MCF 10A (cell line): ENCODE measurements at regions not wholly inside any gene's neighbourhood (a gene's known extent, or its start where the extent isn't known, plus 50 kb on each side); places are given as distances from the start of the nearest gene placed in this dataset.

ENCODE experiments used
- BruUV-seq: library from RNA; stranded (reverse); fragments of 400-500 nt; replicated peaks from 2 replicates; lab custom pipeline; 2021; lab: Mats Ljungman, UMichigan
- CTCF ChIA-PET: fragments of 300-600 bp; sonication (Branson Sonifier 250); formaldehyde crosslinking; extraction: SDS; loops from one replicate; lab custom pipeline; 2021; ENCODE audit warnings: antibody characterized with exemption, inconsistent platforms; lab: Yijun Ruan, JAX
- POLR2A ChIA-PET: fragments of 300-600, 350-650 bp; sonication (Branson Sonifier 250); formaldehyde crosslinking; extraction: SDS; loops from one replicate; lab custom pipeline; 2020; ENCODE audit warnings: antibody characterized with exemption, inconsistent platforms; lab: Yijun Ruan, JAX
- DNase-seq: peaks from one replicate; pipeline ENCODE4 v3.0.0-alpha.2; 2018; ENCODE audit not compliant: unreplicated experiment
- H3K27ac Mint-ChIP-seq: one replicate; pipeline ENCODE4 v1.8.0; 2022; ENCODE audit warnings: mild to moderate bottlenecking, low read depth, mixed read lengths; ENCODE audit not compliant: unreplicated experiment
- H3K27me3 Mint-ChIP-seq: one replicate; pipeline ENCODE4 v1.8.0; 2022; ENCODE audit warnings: mixed read lengths; ENCODE audit not compliant: insufficient read depth, unreplicated experiment
- H3K36me3 Mint-ChIP-seq: one replicate; pipeline ENCODE4 v1.8.0; 2022; ENCODE audit warnings: mild to moderate bottlenecking, moderate library complexity, mixed read lengths; ENCODE audit not compliant: insufficient read depth, unreplicated experiment
- H3K4me1 Mint-ChIP-seq: one replicate; pipeline ENCODE4 v1.8.0; 2022; ENCODE audit warnings: mixed read lengths; ENCODE audit not compliant: insufficient read depth, unreplicated experiment
- H3K4me3 Mint-ChIP-seq: one replicate; pipeline ENCODE4 v1.8.0; 2022; ENCODE audit warnings: mild to moderate bottlenecking, moderate library complexity, mixed read lengths; ENCODE audit not compliant: unreplicated experiment
- H3K9me3 Mint-ChIP-seq: one replicate; pipeline ENCODE4 v1.8.0; 2022; ENCODE audit warnings: mixed read lengths; ENCODE audit not compliant: unreplicated experiment
- intact Hi-C: fragments of 100-400 bp; cut with micrococcal nuclease; formaldehyde crosslinking; loops from 2 replicates; pipeline ENCODE4 v1.14.1; 2022
- TF ChIP-seq, protein P1 (sequence below): fragments of 200-600 bp; IDR thresholded peaks from one replicate; pipeline ENCODE4 v1.8.0; 2022; ENCODE audit warnings: antibody characterized with exemption, mild to moderate bottlenecking; ENCODE audit not compliant: unreplicated experiment

DNA sequence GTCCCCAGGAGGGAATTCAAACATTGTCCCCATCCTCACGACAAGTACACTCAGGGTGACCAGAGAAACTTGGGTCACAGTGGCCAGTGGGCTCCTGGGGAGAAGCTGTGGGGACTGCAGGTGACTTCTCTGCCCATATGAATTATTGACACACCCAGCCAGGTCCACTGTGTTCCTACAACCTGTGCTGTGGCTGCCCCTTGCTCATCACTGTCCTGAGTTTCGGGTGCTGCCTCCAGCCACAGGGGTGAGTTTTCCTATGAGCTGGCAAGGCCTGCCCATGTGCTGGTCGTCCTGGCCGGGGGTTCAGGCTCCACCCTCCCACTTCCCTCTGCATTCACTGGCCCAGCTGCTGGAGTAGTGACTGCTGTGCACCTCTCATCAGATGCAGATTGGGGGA lies 59.0 kb upstream of the RBFOX3 start:
- H3K27ac Mint-ChIP-seq, result no peak overlapping the region
- no peak overlapping the region for H3K4me3 Mint-ChIP-seq
- no peak for DNase-seq
- CTCF ChIA-PET, result no interaction called here
- H3K27me3 Mint-ChIP-seq, result peaks cover 65% of the 10 kb centered on the region
- POLR2A ChIA-PET, result no interaction called here
- intact Hi-C loops, result no loop called here
- H3K4me1 Mint-ChIP-seq, result peaks cover 6% of the 10 kb centered on the region
- no peaks in the 10 kb centered on the region for H3K36me3 Mint-ChIP-seq
- TF ChIP-seq, protein P1, sequence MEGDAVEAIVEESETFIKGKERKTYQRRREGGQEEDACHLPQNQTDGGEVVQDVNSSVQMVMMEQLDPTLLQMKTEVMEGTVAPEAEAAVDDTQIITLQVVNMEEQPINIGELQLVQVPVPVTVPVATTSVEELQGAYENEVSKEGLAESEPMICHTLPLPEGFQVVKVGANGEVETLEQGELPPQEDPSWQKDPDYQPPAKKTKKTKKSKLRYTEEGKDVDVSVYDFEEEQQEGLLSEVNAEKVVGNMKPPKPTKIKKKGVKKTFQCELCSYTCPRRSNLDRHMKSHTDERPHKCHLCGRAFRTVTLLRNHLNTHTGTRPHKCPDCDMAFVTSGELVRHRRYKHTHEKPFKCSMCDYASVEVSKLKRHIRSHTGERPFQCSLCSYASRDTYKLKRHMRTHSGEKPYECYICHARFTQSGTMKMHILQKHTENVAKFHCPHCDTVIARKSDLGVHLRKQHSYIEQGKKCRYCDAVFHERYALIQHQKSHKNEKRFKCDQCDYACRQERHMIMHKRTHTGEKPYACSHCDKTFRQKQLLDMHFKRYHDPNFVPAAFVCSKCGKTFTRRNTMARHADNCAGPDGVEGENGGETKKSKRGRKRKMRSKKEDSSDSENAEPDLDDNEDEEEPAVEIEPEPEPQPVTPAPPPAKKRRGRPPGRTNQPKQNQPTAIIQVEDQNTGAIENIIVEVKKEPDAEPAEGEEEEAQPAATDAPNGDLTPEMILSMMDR, result no peak
- H3K9me3 Mint-ChIP-seq, result peaks cover 11% of the 10 kb centered on the region
- BruUV-seq, result no TSS peak

DNA sequence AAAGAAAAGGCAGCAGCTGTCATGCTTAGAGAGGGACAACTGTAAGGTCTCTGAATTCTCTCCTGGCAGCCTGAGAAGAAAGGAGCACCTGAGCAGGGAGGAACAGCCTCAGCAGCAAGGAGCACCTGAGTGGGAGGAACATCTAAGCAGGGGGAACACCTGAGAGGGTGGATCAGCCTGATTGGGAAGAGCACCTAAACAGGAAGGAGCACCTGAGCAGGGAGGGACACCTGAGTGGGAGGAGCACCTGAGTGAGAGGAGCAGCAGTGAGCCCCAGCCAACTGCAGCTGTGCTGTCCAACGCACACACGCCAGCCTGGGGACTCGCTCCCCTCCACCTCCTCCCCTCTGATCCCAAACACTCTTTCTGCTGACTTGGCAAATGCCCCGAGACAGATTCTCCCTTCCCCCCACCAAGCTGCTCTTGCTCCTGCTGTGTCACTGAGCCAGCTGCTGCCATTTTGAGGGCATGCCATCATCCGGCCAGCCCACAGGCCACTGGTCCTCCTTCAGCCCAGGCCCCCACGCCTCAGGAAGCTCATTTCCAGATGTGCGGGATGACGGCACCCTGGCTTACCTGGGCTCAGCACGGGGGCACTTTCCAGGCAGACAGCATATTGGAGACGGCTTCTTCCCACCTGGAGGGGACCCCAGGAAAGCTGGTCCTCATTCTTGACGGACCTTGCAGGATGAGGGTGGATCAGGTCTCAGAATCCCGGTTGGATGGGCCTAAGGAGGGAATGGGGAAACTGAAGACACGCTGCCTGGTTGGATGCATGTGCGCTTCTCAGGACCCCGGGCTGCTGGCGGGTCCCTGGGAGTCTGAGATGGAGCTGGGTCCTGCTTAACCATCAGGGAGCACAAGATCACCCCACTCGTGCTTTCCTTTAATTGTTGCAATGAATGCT lies 57.7 kb upstream of the RBFOX3 start:
- no peaks in the 10 kb centered on the region for H3K36me3 Mint-ChIP-seq

DNA sequence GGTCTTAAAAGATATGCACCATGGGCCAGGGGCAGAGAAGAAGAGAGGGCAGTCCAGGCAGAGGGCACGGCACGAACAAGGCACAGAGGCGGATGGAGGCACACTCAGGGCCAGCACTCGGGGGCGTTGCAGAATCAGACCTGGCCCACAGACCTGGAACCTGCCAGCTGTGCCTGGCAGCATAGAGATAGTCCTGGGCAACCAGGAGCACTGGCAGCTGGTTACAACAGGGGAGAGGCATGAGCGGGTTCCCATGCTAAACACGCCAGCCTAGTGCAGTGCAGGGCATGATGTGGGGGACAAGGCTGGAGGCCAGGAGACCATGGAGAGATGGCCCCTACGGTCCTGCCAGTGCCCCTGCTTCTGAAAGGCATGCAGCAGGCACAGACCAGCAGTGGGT lies 56.9 kb upstream of the RBFOX3 start:
- H3K4me3 Mint-ChIP-seq, result no peak overlapping the region
- peaks cover 86% of the 10 kb centered on the region for H3K27me3 Mint-ChIP-seq
- CTCF ChIA-PET, result no interaction called here
- peaks cover 6% of the 10 kb centered on the region for H3K4me1 Mint-ChIP-seq
- POLR2A ChIA-PET, result no interaction called here
- no peak overlapping the region for H3K27ac Mint-ChIP-seq
- no peaks in the 10 kb centered on the region for H3K9me3 Mint-ChIP-seq
- H3K36me3 Mint-ChIP-seq, result no peaks in the 10 kb centered on the region
- intact Hi-C loops, result no loop called here
- BruUV-seq, result no TSS peak
- TF ChIP-seq, protein P1, result no peak
- no peak for DNase-seq

More for the DNA sequence above, 57.7 kb upstream of the RBFOX3 start:
- Mint-ChIP-seq H3K4me1 (peaks cover 6% of the 10 kb centered on the region), H3K27me3 (peaks cover 78% of the 10 kb centered on the region), H3K9me3 (peaks cover 4% of the 10 kb centered on the region), H3K4me3 (no peak overlapping the region), H3K27ac (no peak overlapping the region)
- TF ChIP-seq, protein P1, result no peak
- BruUV-seq, result no TSS peak
- no peak for DNase-seq
- intact Hi-C loops, result no loop called here
- CTCF ChIA-PET, result interaction anchor here (0.7 kb wide), 1 partner anchor 14 kb away, joined by 3 read pairs; no protein-coding TSS in a partner anchor
- POLR2A ChIA-PET, result no interaction called here

DNA sequence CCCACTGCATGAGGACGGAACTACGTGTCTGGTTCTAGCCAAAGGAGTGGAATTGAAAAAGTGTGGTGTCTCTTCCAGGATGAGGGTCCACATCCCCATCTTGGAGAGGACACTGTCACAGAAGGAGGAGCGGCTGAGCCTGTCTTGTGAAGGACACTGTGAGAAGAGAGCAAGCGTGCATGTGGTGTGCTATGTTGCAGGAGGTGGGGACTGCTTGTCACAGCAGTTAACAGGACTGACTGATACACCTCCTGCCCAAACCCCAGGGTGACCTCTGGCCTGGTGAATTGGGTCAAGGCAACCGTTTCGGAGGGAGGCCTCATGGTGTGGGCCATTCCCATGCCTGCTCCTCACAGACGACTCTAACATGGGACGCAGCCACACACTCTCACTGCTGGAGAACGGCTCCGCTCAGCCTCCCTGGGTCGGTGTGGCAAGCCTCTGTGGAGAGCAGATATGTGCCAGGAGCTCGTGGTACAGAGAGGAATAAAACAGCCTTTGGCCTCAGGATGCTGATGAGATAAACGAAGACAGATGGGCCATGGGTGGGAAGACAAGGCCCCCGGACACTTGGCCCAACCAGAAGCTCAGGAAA lies 56.4 kb upstream of the RBFOX3 start:
- no peak for DNase-seq
- intact Hi-C loops, result no loop called here
- H3K36me3 Mint-ChIP-seq, result no peaks in the 10 kb centered on the region
- CTCF ChIA-PET, result no interaction called here
- H3K27me3 Mint-ChIP-seq, result peaks cover 92% of the 10 kb centered on the region
- no peak overlapping the region for H3K27ac Mint-ChIP-seq
- no peaks in the 10 kb centered on the region for H3K9me3 Mint-ChIP-seq
- POLR2A ChIA-PET, result no interaction called here
- H3K4me1 Mint-ChIP-seq, result peaks cover 6% of the 10 kb centered on the region
- TF ChIP-seq, protein P1, result no peak
- no TSS peak for BruUV-seq
- H3K4me3 Mint-ChIP-seq, result no peak overlapping the region
